A673 (cell line): ENCODE measurements at regions not wholly inside any gene's neighbourhood (a gene's known extent, or its start where the extent isn't known, plus 50 kb on each side); places are given as distances from the start of the nearest gene placed in this dataset.

ENCODE experiments used
- BruUV-seq: library from RNA; stranded (reverse); fragments of 400-500 nt; replicated peaks from 2 replicates; lab custom pipeline; 2021; lab: Mats Ljungman, UMichigan
- CTCF ChIA-PET: fragments of 300-600 bp; sonication (Branson Sonifier 250); formaldehyde crosslinking; loops from one replicate; lab custom pipeline; 2022; ENCODE audit warnings: antibody characterized with exemption; lab: Charles Lee
- POLR2A ChIA-PET: fragments of 300-600 bp; sonication (Branson Sonifier 250); formaldehyde crosslinking; loops from one replicate; lab custom pipeline; 2022; ENCODE audit warnings: antibody characterized with exemption; ENCODE audit not compliant: low non-redundant PET; lab: Charles Lee
- DNase-seq: peaks from one replicate; pipeline ENCODE4 v3.0.0-alpha.2; 2015; ENCODE audit warnings: low spot score
- H3K27ac ChIP-seq: fragments of 200-600 bp; sonication (generic); 2 replicates; pipeline ENCODE4 v1.5.1; 2016; ENCODE audit warnings: mixed run types, low read depth, mild to moderate bottlenecking, mixed read lengths, antibody characterized with exemption, low read length; ENCODE audit not compliant: poor library complexity, severe bottlenecking
- H3K27me3 ChIP-seq: fragments of 200-600 bp; sonication (generic); replicated peaks from 2 replicates; pipeline ENCODE4 v1.6.1; 2017; ENCODE audit warnings: mixed run types, low read depth, mild to moderate bottlenecking, mixed read lengths, antibody characterized with exemption, low read length; ENCODE audit not compliant: insufficient read depth, poor library complexity
- H3K36me3 ChIP-seq: fragments of 200-600 bp; sonication (generic); 2 replicates; pipeline ENCODE4 v1.6.1; 2016; ENCODE audit warnings: mixed run types, mild to moderate bottlenecking, mixed read lengths, antibody characterized with exemption, low read length; ENCODE audit not compliant: insufficient read depth, poor library complexity, severe bottlenecking
- H3K4me1 ChIP-seq: fragments of 200-600 bp; sonication (generic); 2 replicates; pipeline ENCODE4 v1.6.1; 2017; ENCODE audit warnings: mixed run types, mild to moderate bottlenecking, mixed read lengths, antibody characterized with exemption, low read length; ENCODE audit not compliant: insufficient read depth, poor library complexity, severe bottlenecking
- H3K4me3 ChIP-seq: fragments of 200-600 bp; sonication (generic); 2 replicates; pipeline ENCODE4 v1.5.1; 2016; ENCODE audit warnings: low read depth, mixed run types, mild to moderate bottlenecking, mixed read lengths, low read length; ENCODE audit not compliant: poor library complexity, severe bottlenecking
- H3K9me3 ChIP-seq: fragments of 200-600 bp; sonication (generic); 2 replicates; pipeline ENCODE4 v1.6.1; 2016; ENCODE audit warnings: mixed run types, low read depth, mild to moderate bottlenecking, mixed read lengths, antibody characterized with exemption, low read length; ENCODE audit not compliant: poor library complexity, severe bottlenecking
- EZH2 ChIP-seq: fragments of 200-600 bp; sonication (generic); IDR thresholded peaks from 2 replicates; pipeline ENCODE4 v1.6.1; 2017; ENCODE audit warnings: borderline replicate concordance, low read depth, mild to moderate bottlenecking, mixed read lengths, antibody characterized with exemption, low read length; ENCODE audit not compliant: poor library complexity, severe bottlenecking
- intact Hi-C: fragments of 100-400 bp; cut with micrococcal nuclease; formaldehyde crosslinking; loops from one replicate; pipeline ENCODE4 v1.10.0; 2022; ENCODE audit not compliant: unreplicated experiment
- TF ChIP-seq, protein P1 (sequence below): fragments of 300-800, 200-600 bp; sonication (generic); conservative IDR thresholded peaks from 2 replicates; pipeline ENCODE4 v1.5.1; 2017; ENCODE audit warnings: low read depth, mild to moderate bottlenecking, antibody characterized with exemption, low read length, moderate library complexity, mixed read lengths

DNA sequence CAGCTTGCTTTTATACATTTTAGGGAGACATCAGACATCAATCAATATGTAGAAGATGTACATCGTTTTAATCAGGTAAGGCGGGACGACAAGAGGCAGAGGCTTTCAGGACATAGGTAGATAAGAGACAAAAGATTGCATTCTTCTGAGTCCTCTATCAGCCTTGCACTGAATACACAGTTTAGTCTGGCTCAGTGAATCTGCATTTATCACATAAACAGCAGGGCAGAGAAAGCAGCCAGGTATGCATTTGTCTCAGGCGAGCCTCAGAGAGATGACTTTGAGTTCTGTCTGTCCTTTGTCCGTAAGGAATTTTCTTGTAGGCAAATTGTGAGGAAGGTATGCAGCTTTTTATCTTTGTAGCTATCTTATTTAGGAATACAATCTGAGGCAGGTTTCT is 202.8 kb upstream of the TAS2R1 start:
- CTCF ChIA-PET = no interaction called here
- TF ChIP-seq, protein P1, sequence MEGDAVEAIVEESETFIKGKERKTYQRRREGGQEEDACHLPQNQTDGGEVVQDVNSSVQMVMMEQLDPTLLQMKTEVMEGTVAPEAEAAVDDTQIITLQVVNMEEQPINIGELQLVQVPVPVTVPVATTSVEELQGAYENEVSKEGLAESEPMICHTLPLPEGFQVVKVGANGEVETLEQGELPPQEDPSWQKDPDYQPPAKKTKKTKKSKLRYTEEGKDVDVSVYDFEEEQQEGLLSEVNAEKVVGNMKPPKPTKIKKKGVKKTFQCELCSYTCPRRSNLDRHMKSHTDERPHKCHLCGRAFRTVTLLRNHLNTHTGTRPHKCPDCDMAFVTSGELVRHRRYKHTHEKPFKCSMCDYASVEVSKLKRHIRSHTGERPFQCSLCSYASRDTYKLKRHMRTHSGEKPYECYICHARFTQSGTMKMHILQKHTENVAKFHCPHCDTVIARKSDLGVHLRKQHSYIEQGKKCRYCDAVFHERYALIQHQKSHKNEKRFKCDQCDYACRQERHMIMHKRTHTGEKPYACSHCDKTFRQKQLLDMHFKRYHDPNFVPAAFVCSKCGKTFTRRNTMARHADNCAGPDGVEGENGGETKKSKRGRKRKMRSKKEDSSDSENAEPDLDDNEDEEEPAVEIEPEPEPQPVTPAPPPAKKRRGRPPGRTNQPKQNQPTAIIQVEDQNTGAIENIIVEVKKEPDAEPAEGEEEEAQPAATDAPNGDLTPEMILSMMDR = no peak
- no peak for TF ChIP-seq EZH2
- no TSS peak for BruUV-seq

DNA sequence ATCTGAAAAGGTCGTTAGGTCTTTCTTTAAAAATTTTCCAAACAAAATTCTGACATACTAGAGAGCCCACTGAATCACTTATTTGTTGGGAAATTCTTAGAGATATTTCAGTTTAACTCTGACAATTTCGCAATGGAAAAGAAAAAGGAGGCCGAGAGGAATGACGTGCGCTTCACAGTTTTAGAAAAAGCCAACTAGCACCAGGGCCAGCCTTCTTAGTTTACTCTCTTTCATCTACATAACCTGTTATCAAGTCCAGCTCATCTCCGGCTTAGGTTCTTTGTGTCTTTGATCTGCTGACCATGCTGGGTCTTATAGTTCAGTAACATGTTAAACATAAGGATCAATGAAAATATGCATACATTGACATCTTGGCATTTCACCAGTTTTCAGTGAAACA is 201.7 kb upstream of the TAS2R1 start:
- H3K36me3 ChIP-seq = no peaks in the 10 kb centered on the region
- CTCF ChIA-PET = no interaction called here
- no peak overlapping the region for H3K4me3 ChIP-seq
- no peak for TF ChIP-seq EZH2
- TF ChIP-seq, protein P1 = no peak
- H3K27me3 ChIP-seq = no peaks in the 10 kb centered on the region
- no peak overlapping the region for H3K27ac ChIP-seq
- no peaks in the 10 kb centered on the region for H3K4me1 ChIP-seq
- intact Hi-C loops = no loop called here
- no peaks in the 10 kb centered on the region for H3K9me3 ChIP-seq
- POLR2A ChIA-PET = no interaction called here
- no TSS peak for BruUV-seq
- DNase-seq = no peak

More for the DNA sequence above, 202.8 kb upstream of the TAS2R1 start:
- Histone ChIP-seq H3K9me3 (no peaks in the 10 kb centered on the region), H3K27ac (no peak overlapping the region), H3K27me3 (no peaks in the 10 kb centered on the region), H3K4me3 (no peak overlapping the region), H3K36me3 (no peaks in the 10 kb centered on the region), H3K4me1 (no peaks in the 10 kb centered on the region)
- no peak for DNase-seq
- intact Hi-C loops = no loop called here
- POLR2A ChIA-PET = no interaction called here

DNA sequence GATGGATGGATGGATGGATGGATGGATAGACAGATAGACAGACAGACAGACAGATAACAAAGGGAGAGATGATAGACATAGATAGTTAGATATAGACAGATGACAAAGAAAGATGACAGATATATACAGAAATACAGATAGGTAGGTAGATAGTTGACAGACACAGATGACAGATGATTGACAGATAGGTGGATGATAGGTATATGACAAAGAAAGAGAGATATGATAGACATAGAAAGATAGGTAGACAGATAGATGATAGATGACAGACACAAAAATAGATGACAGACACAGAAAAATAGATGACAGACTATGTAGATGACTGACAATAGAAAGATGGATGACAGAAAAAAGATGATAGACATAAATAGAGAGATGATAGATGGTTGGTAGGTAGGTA is 200.0 kb upstream of the TAS2R1 start:
- intact Hi-C loops = no loop called here
- DNase-seq = no peak
- no peak overlapping the region for H3K4me3 ChIP-seq
- TF ChIP-seq, protein P1 = no peak
- H3K9me3 ChIP-seq = no peaks in the 10 kb centered on the region
- H3K27me3 ChIP-seq = no peaks in the 10 kb centered on the region
- BruUV-seq = no TSS peak
- ChIA-PET CTCF (no interaction called here), POLR2A (no interaction called here)
- H3K27ac ChIP-seq = no peak overlapping the region
- no peaks in the 10 kb centered on the region for H3K4me1 ChIP-seq
- H3K36me3 ChIP-seq = no peaks in the 10 kb centered on the region
